ENCODE measurements at regions not wholly inside any gene's neighbourhood (a gene's known extent, or its start where the extent isn't known, plus 50 kb on each side); places are given as distances from the start of the nearest gene placed in this dataset.

- TF ChIP-seq EZH2 (IDR thresholded peaks at IDR 0.05; ENCODE audit: borderline replicate concordance, low read length) = no peak
- no peak for TF ChIP-seq CTCF (conservative IDR thresholded peaks at IDR 0.05 in 1 of 2, IDR thresholded peaks at IDR 0.05 in 1 of 2; ENCODE audit: extremely low read depth in 1 of 2, insufficient read depth in 1 of 2, low read depth in 1 of 2, low read length in 2 of 2)
Observed at GRCh38 chr7:94244760-94245159, 149.9 kb upstream of the COL1A2 start.
